H54 (cell line): ENCODE measurements at regions not wholly inside any gene's neighbourhood (a gene's known extent, or its start where the extent isn't known, plus 50 kb on each side); places are given as distances from the start of the nearest gene placed in this dataset.

Experiments
- DNase-seq: peaks from one replicate; pipeline ENCODE4 v3.0.0; 2011; ENCODE audit warnings: low spot score, mixed read lengths; ENCODE audit not compliant: insufficient read length
- FAIRE-seq: peaks from 3 replicates; lab custom pipeline; 2011; peaks lifted over from hg19 to GRCh38; lab: Jason Lieb, UNC
- POLR2A ChIP-seq: IDR thresholded peaks from 2 replicates; pipeline ENCODE4 v1.6.1; 2011; ENCODE audit warnings: low read depth, mild to moderate bottlenecking, low read length

GRCh38 chr5:107147589-107147988 lies 523.1 kb downstream of the EFNA5 start:
- no peak for FAIRE-seq
- DNase-seq, result no peak
- no peak for TF ChIP-seq POLR2A

DNA sequence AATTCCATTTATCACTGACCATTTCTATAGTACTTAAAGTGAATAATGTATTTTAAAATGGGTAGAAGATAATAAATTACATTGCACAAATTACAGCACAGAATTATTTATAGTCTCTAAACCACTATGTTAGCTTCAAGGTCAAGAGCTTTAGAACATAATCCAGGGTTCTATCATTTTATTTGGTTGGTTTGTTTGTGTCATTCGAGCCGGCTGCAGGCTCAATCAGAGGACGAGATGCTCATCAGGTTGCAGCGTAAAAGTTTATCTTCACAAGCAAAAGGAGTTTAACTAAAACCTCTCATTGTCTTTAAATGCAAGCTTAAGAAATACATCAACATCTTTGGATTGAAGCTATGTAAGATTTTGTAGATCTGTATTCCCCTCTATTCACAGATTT lies 523.8 kb downstream of the EFNA5 start:
- TF ChIP-seq POLR2A, result no peak
- no peak for DNase-seq
- no peak for FAIRE-seq

DNA sequence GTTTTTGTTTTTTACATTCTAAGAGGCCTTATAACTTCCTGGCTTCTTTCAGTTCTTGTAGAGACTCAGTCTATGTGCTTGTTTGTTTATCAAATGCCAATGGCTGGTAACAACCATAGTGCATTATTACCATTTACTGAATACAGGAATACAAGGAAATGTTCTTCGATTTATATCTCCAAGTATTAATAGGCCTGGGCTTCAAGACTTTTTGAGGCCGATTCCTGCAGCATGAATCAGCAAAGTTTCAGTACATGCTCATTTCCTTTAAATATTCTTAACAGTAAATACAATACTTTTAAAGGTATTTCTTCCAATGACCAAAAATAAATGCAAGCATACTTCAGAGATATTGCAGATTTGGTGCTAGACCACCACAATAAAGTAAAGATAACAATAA lies 535.3 kb downstream of the EFNA5 start:
- FAIRE-seq (peak; percentile 83), DNase-seq (no peak)
- TF ChIP-seq POLR2A, result no peak

- no peak for TF ChIP-seq POLR2A
- FAIRE-seq, result no peak
Observed at GRCh38 chr5:107134931-107135330, 535.8 kb downstream of the EFNA5 start.

GRCh38 chr5:107129051-107129450 lies 541.7 kb downstream of the EFNA5 start:
- peak; percentile 6 for FAIRE-seq
- no peak for TF ChIP-seq POLR2A
- DNase-seq, result no peak

More at GRCh38 chr5:107134931-107135330, 535.8 kb downstream of the EFNA5 start:
- DNase-seq, result no peak

DNA sequence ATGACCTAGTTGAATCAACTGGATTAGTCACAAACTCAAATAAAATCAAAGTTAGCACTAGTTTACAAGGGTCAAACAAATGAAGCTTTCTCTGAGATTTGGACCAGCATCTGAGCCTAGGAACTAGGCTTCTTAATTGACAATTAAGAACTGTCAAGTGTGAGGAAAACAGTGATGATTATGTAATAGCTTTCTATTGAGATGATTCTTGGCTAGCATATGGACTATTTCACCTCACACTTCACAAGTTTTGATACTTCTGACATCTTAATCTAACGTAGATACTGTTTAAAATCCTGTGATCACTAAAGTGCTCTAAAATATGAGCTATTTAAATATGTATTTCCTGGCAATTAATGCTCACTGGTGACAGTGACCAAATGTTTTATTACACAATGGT lies 542.9 kb downstream of the EFNA5 start:
- DNase-seq (no peak), FAIRE-seq (no peak)
- TF ChIP-seq POLR2A, result no peak

GRCh38 chr5:107126341-107126740 lies 544.4 kb downstream of the EFNA5 start:
- TF ChIP-seq POLR2A, result no peak
- DNase-seq (no peak), FAIRE-seq (no peak)

- TF ChIP-seq POLR2A, result no peak
- no peak for DNase-seq
- no peak for FAIRE-seq
Observed at GRCh38 chr5:107124376-107124775, 546.4 kb downstream of the EFNA5 start.

- TF ChIP-seq POLR2A, result no peak
- DNase-seq, result no peak
- FAIRE-seq, result no peak
Observed at GRCh38 chr5:107123014-107123413, 547.7 kb downstream of the EFNA5 start.

- FAIRE-seq, result no peak
- TF ChIP-seq POLR2A, result no peak
Observed at GRCh38 chr5:107121793-107122519, 548.8 kb downstream of the EFNA5 start.

DNA sequence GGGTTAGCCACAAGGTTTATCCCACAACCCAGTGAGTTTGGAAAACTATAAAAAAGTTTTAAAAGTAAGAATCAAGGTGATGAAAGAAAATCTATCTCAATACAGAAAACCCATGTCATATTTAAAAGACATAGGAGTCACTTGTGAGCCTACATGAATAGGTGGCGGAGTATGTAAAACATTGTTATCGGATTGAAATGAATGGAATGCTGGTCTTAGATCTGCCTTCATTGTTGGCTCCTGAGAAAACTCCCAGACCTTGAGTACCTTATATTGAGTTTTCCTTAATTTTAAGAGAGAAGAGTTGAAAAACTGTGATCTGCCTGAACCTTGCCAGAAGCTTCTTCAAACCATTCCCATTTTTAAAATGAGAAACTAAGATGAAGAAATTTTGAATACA lies 551.1 kb downstream of the EFNA5 start:
- FAIRE-seq (no peak), DNase-seq (no peak)
- no peak for TF ChIP-seq POLR2A

More at GRCh38 chr5:107121793-107122519, 548.8 kb downstream of the EFNA5 start:
- DNase-seq, result no peak

DNA sequence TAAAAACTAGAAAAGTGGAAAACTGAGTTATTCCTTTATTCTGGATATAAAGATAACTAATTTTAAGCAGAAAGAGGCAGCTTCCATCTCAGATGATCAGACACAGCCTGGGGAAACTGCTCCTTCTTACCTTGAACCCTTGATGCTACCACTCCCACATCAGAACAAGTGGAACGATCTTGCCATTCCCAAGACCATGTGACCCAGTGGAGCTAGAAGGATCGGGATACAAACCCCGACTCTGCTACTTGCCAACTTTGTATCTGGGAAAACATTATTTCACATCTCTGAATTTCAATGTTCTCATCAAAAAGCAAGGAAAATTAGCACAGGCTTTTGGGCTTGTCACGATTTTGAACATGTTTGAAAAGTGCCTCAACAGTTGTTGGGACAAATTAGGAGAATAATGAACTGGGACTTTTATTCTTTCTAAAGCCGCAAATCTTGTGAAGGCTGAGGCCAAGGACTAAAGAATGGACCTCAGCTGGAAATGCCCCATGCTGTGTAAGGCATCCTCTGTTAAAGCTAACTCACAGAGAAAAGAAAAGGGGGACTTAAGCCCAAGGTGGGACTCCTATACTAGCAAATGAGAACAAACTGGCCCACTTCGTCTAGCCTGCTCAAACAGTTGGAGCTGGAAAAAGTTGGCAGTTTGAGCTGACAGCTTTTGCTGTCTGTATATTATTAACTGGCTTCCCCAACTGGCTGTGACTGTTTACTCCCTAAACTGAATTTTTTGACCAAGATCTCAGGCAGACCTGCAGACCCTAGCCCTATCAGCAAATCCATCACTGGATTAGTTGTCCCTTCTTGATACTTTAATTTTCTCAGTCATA lies 552.3 kb downstream of the EFNA5 start:
- DNase-seq (no peak), FAIRE-seq (no peak)
- TF ChIP-seq POLR2A, result no peak

DNA sequence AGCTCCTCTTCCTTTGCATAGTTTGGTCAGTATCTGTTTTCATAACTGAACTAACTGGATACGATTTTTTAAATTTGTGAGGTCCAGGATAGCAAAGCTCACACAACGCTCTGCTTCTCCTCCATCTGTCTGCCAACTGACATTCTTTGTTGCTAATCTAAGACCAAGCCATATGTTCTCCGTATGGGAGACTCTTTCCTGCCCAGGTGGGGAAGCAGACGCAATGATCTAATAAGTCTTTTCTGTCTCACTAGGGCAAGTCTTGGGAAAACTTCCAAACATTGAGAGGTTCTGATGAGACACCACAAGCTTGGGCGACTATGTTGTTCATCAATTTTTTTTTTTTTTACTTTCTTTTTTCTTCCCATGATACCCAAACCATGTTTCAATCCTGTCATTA lies 558.5 kb downstream of the EFNA5 start:
- TF ChIP-seq POLR2A, result no peak
- FAIRE-seq (no peak), DNase-seq (no peak)
